ENCODE measurements at regions not wholly inside any gene's neighbourhood (a gene's known extent, or its start where the extent isn't known, plus 50 kb on each side); places are given as distances from the start of the nearest gene placed in this dataset.
"Not testable (repeated sequence)": the region's sequence is repeated elsewhere in the genome, so short reads cannot be mapped to it uniquely, and the experiment has no call there.

DNA sequence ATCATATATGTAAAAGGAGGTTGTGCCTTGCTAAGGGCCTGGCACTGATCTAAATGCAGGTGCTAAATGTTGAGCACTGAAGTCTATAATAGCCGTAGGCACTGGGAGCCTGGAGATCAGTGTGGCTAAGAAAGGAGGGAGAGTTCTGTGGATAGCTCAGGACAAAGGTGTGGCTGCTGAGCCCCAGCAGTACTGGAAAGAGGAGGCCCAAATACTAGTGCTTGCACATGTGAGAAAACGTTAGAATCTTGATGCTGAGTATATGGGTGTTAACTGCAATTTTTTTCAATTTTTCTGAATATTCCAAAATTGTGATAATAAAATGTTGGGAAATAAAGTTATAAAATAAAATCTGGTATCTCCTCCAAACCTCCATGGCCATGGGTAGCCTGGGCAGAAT lies 62.5 kb upstream of the PTGFRN start:
- Histone ChIP-seq H3K9ac (ENCODE audit: insufficient read depth in 1 of 2, low read length in 2 of 2) (no peak overlapping the region), H3K27me3 (ENCODE audit: control insufficient read depth in 3 of 3, insufficient read depth in 3 of 3, low read length in 2 of 3) (no peaks in the 10 kb centered on the region), H3K36me3 (ENCODE audit: control insufficient read depth in 4 of 4, insufficient read depth in 4 of 4, low read length in 4 of 4) (no peaks in the 10 kb centered on the region), H3K4me1 (ENCODE audit: control insufficient read depth in 5 of 5, insufficient read depth in 5 of 5, low read length in 5 of 5) (peaks cover 0 to 4% (median 0%) of the 10 kb centered on the region in 5 donors), H3K4me3 (no peak overlapping the region), H3K9me3 (ENCODE audit: control insufficient read depth in 4 of 4, insufficient read depth in 3 of 4, low read length in 3 of 4) (peaks cover 0 to 2% (median 0%) of the 10 kb centered on the region in 4 donors), H3K27ac (ENCODE audit: low read depth in 1 of 2, low read length in 1 of 2) (no peak overlapping the region)
- WGBS, 2 donors: 86 to 87% methylated on average over 2 of the region's 2 CpGs
- DNase-seq (no peak), ATAC-seq (ENCODE audit: insufficient read depth, low FRiP score) (no peak)
- TF ChIP-seq, protein P1, sequence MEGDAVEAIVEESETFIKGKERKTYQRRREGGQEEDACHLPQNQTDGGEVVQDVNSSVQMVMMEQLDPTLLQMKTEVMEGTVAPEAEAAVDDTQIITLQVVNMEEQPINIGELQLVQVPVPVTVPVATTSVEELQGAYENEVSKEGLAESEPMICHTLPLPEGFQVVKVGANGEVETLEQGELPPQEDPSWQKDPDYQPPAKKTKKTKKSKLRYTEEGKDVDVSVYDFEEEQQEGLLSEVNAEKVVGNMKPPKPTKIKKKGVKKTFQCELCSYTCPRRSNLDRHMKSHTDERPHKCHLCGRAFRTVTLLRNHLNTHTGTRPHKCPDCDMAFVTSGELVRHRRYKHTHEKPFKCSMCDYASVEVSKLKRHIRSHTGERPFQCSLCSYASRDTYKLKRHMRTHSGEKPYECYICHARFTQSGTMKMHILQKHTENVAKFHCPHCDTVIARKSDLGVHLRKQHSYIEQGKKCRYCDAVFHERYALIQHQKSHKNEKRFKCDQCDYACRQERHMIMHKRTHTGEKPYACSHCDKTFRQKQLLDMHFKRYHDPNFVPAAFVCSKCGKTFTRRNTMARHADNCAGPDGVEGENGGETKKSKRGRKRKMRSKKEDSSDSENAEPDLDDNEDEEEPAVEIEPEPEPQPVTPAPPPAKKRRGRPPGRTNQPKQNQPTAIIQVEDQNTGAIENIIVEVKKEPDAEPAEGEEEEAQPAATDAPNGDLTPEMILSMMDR (IDR thresholded peaks at IDR 0.05; ENCODE audit: control extremely low read depth, extremely low read depth): no peak

DNA sequence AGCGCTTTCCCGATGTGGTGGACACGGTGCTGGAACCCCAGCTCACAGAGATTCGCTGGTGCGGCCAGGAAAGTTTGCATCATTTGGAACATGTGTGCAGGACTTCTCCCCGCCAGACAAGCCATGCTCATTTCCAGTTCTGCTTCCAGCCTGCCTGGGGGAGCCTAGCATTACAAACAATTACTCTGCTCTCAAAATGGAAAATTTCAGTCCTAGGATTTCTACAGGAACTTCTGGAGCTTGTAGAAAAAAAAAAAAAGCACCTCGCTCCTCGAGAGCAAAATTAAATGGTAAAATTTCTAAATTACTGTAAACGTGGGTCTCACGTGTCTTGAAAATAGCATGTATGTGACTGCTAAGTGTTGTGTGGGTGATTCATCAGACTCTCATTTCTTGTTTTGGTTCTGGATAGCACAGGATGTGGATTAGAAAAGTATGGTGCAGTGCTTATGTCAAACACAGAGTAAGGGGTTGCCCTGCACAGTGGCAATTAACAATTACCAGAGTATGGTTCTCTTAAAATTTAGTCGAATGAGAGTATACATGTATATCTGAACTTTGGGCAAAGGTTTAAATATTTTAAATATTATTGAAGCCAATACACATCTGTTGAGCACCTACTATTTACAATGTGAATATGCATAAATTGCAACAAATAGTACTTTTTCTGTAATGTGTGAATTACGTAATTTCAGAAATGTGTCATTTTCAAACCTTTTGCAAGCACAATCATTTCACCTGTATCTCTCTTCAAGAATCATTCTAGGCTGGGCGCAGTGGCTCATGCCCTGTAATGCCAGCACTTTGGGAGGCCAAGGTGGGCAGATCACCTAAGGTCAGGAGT lies 61.8 kb upstream of the PTGFRN start:
- H3K9me3 ChIP-seq (ENCODE audit: control insufficient read depth in 4 of 4, insufficient read depth in 3 of 4, low read length in 3 of 4): peaks cover 0 to 2% (median 0%) of the 10 kb centered on the region in 4 donors
- H3K9ac ChIP-seq (ENCODE audit: insufficient read depth in 1 of 2, low read length in 2 of 2): no peak overlapping the region
- no peak overlapping the region for H3K4me3 ChIP-seq
- H3K36me3 ChIP-seq (ENCODE audit: control insufficient read depth in 4 of 4, insufficient read depth in 4 of 4, low read length in 4 of 4): no peaks in the 10 kb centered on the region
- peaks cover 0 to 4% (median 0%) of the 10 kb centered on the region in 5 donors for H3K4me1 ChIP-seq (ENCODE audit: control insufficient read depth in 5 of 5, insufficient read depth in 5 of 5, low read length in 5 of 5)
- H3K27ac ChIP-seq (ENCODE audit: low read depth in 1 of 2, low read length in 1 of 2): no peak overlapping the region
- ATAC-seq (ENCODE audit: insufficient read depth, low FRiP score): no peak
- TF ChIP-seq, protein P1 (IDR thresholded peaks at IDR 0.05; ENCODE audit: control extremely low read depth, extremely low read depth): no peak
- WGBS, 2 donors: 72 to 81% methylated on average over 13 of the region's 13 CpGs
- DNase-seq: no peak
- no peaks in the 10 kb centered on the region for H3K27me3 ChIP-seq (ENCODE audit: control insufficient read depth in 3 of 3, insufficient read depth in 3 of 3, low read length in 2 of 3)

DNA sequence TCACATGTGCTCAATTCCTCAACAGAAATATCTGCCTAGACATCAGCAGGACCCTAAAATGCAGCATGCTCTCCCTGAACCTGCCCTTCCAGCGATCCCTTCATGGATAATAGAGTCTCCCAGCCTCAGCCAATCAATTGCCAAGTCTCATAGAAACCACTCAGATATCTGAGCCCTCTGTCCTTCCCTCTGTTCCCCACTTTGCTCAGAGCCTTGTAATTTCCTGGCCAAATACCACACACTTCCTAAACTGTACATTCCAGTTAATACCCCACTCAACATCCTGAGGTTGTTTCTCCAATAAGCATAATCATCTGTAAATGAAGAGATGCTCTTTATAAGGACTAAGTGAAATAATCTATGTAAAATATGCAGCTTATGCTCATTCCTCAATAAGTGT lies 59.3 kb upstream of the PTGFRN start:
- H3K27me3 ChIP-seq (ENCODE audit: control insufficient read depth in 3 of 3, insufficient read depth in 3 of 3, low read length in 2 of 3): no peaks in the 10 kb centered on the region
- TF ChIP-seq, protein P1 (IDR thresholded peaks at IDR 0.05; ENCODE audit: control extremely low read depth, extremely low read depth): no peak
- no peak overlapping the region for H3K9ac ChIP-seq (ENCODE audit: insufficient read depth in 1 of 2, low read length in 2 of 2)
- no peaks in the 10 kb centered on the region for H3K36me3 ChIP-seq (ENCODE audit: control insufficient read depth in 4 of 4, insufficient read depth in 4 of 4, low read length in 4 of 4)
- no peak overlapping the region for H3K4me3 ChIP-seq
- WGBS, 2 donors: 89 to 95% methylated on average over 1 of the region's 1 CpG
- no peak overlapping the region for H3K27ac ChIP-seq (ENCODE audit: low read depth in 1 of 2, low read length in 1 of 2)
- H3K9me3 ChIP-seq (ENCODE audit: control insufficient read depth in 4 of 4, insufficient read depth in 3 of 4, low read length in 3 of 4): no peaks in the 10 kb centered on the region
- DNase-seq (no peak), ATAC-seq (ENCODE audit: insufficient read depth, low FRiP score) (no peak)
- H3K4me1 ChIP-seq (ENCODE audit: control insufficient read depth in 5 of 5, insufficient read depth in 5 of 5, low read length in 5 of 5): peaks cover 0 to 14% (median 10%) of the 10 kb centered on the region in 5 donors

DNA sequence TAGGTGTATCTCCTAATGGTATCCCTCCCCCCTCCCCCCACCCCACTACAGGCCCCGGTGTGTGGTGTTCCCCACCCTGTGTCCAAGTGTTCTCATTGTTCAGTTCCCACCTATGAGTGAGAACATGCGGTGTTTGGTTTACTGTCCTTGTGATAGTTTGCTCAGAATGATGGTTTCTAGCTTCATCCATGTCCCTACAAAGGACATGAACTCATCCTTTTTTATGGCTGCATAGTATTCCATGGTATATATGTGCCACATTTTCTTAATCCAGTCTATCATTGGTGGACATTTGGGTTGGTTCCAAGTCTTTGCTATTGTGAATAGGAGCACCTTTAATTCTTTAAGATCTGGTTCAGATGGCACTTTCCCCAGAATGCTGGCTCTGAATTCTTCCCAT lies 58.5 kb upstream of the PTGFRN start:
- H3K9ac ChIP-seq (ENCODE audit: insufficient read depth in 1 of 2, low read length in 2 of 2); H3K4me3 ChIP-seq: not testable (repeated sequence)
- WGBS, 2 donors: 97 to 100% methylated on average over 2 of the region's 2 CpGs

More for the DNA sequence above, 58.5 kb upstream of the PTGFRN start:
- H3K9me3 ChIP-seq (ENCODE audit: control insufficient read depth in 4 of 4, insufficient read depth in 3 of 4, low read length in 3 of 4); H3K36me3 ChIP-seq (ENCODE audit: control insufficient read depth in 4 of 4, insufficient read depth in 4 of 4, low read length in 4 of 4); ATAC-seq (ENCODE audit: insufficient read depth, low FRiP score); H3K27ac ChIP-seq (ENCODE audit: low read depth in 1 of 2, low read length in 1 of 2); DNase-seq; H3K27me3 ChIP-seq (ENCODE audit: control insufficient read depth in 3 of 3, insufficient read depth in 3 of 3, low read length in 2 of 3): not testable (repeated sequence)
- peaks cover 0 to 21% (median 15%) of the 10 kb centered on the region in 5 donors for H3K4me1 ChIP-seq (ENCODE audit: control insufficient read depth in 5 of 5, insufficient read depth in 5 of 5, low read length in 5 of 5)

Measured in lung (tissue), 11 donors.